Calu3 (cell line): ENCODE measurements at regions not wholly inside any gene's neighbourhood (a gene's known extent, or its start where the extent isn't known, plus 50 kb on each side); places are given as distances from the start of the nearest gene placed in this dataset.
"Not testable (repeated sequence)": the region's sequence is repeated elsewhere in the genome, so short reads cannot be mapped to it uniquely, and the experiment has no call there.

Experiments used
- BruUV-seq: library from RNA; stranded (reverse); fragments of 400-500 nt; replicated peaks from 2 replicates; lab custom pipeline; 2021; lab: Mats Ljungman, UMichigan
- CTCF ChIA-PET: fragments of 300-600 bp; sonication (Branson Sonifier 250); formaldehyde crosslinking; loops from one replicate; lab custom pipeline; 2022; ENCODE audit warnings: antibody characterized with exemption; lab: Charles Lee
- DNase-seq: peaks from one replicate; pipeline ENCODE4 v3.0.0; 2022
- H3K27ac Mint-ChIP-seq: one replicate; pipeline ENCODE4 v1.8.0; 2022; ENCODE audit warnings: mixed read lengths; ENCODE audit not compliant: unreplicated experiment
- H3K27me3 Mint-ChIP-seq: one replicate; pipeline ENCODE4 v1.8.0; 2022; ENCODE audit warnings: mixed read lengths; ENCODE audit not compliant: unreplicated experiment
- H3K36me3 Mint-ChIP-seq: one replicate; pipeline ENCODE4 v1.8.0; 2022; ENCODE audit warnings: mild to moderate bottlenecking, moderate library complexity, mixed read lengths; ENCODE audit not compliant: insufficient read depth, unreplicated experiment
- H3K4me1 Mint-ChIP-seq: one replicate; pipeline ENCODE4 v1.8.0; 2022; ENCODE audit warnings: mild to moderate bottlenecking, low read depth, mixed read lengths; ENCODE audit not compliant: unreplicated experiment
- H3K4me3 Mint-ChIP-seq: one replicate; pipeline ENCODE4 v1.8.0; 2022; ENCODE audit warnings: mild to moderate bottlenecking, low read depth, moderate library complexity, mixed read lengths; ENCODE audit not compliant: unreplicated experiment
- H3K9me3 Mint-ChIP-seq: one replicate; pipeline ENCODE4 v1.8.0; 2022; ENCODE audit warnings: low read depth, mixed read lengths; ENCODE audit not compliant: unreplicated experiment
- CTCF ChIP-seq: fragments of 200-600 bp; IDR thresholded peaks from one replicate; pipeline ENCODE4 v1.8.0; 2022; ENCODE audit warnings: antibody characterized with exemption; ENCODE audit not compliant: unreplicated experiment
- intact Hi-C: fragments of 100-400 bp; cut with micrococcal nuclease; formaldehyde crosslinking; loops from one replicate; pipeline ENCODE4 v1.10.0; 2022; ENCODE audit not compliant: unreplicated experiment

- Mint-ChIP-seq H3K9me3 (peaks cover 3% of the 10 kb centered on the region), H3K36me3 (no peaks in the 10 kb centered on the region), H3K4me1 (no peaks in the 10 kb centered on the region), H3K4me3 (no peak overlapping the region), H3K27me3 (peaks cover 26% of the 10 kb centered on the region), H3K27ac (no peak overlapping the region)
- no peak for DNase-seq
- no peak for TF ChIP-seq CTCF
- CTCF ChIA-PET, result interaction anchor here (0.7 kb wide), 1 partner anchor 662 kb away, joined by 3 read pairs; no protein-coding TSS in a partner anchor
- BruUV-seq, result no TSS peak
- intact Hi-C loops, result no loop called here
Measured at GRCh38 chrX:151042842-151043241, 59.7 kb downstream of the HMGB3 start.

GRCh38 chrX:151066373-151066772 is 83.2 kb downstream of the HMGB3 start:
- H3K27ac Mint-ChIP-seq, CTCF ChIA-PET, H3K27me3 Mint-ChIP-seq, H3K9me3 Mint-ChIP-seq, H3K4me1 Mint-ChIP-seq, BruUV-seq, H3K4me3 Mint-ChIP-seq, intact Hi-C loops, DNase-seq, H3K36me3 Mint-ChIP-seq: not testable (repeated sequence)

- Mint-ChIP-seq H3K27ac (no peak overlapping the region), H3K36me3 (no peaks in the 10 kb centered on the region)
- CTCF ChIA-PET, result no interaction called here
Measured at GRCh38 chrX:151073767-151074166, 90.6 kb downstream of the HMGB3 start.

GRCh38 chrX:151081016-151081415 is 95.4 kb upstream of the GPR50 start:
- Mint-ChIP-seq H3K4me1 (no peaks in the 10 kb centered on the region), H3K36me3 (peaks cover 8% of the 10 kb centered on the region), H3K9me3 (no peaks in the 10 kb centered on the region), H3K27me3 (peaks cover 39% of the 10 kb centered on the region), H3K4me3 (no peak overlapping the region), H3K27ac (no peak overlapping the region)
- DNase-seq, result no peak
- no peak for TF ChIP-seq CTCF
- no TSS peak for BruUV-seq
- CTCF ChIA-PET, result interaction anchor here (2.5 kb wide), 1 partner anchor 309 kb away, joined by 29 read pairs; no protein-coding TSS in a partner anchor
- intact Hi-C loops, result no loop called here

More at GRCh38 chrX:151073767-151074166, 90.6 kb downstream of the HMGB3 start:
- DNase-seq, result no peak
- Mint-ChIP-seq H3K27me3 (no peaks in the 10 kb centered on the region), H3K4me1 (no peaks in the 10 kb centered on the region), H3K4me3 (no peak overlapping the region), H3K9me3 (no peaks in the 10 kb centered on the region)
- no TSS peak for BruUV-seq
- no peak for TF ChIP-seq CTCF
- intact Hi-C loops, result no loop called here

GRCh38 chrX:151082077-151082948 is 94.1 kb upstream of the GPR50 start:
- Mint-ChIP-seq H3K27ac (no peak overlapping the region), H3K27me3 (peaks cover 39% of the 10 kb centered on the region), H3K9me3 (no peaks in the 10 kb centered on the region), H3K36me3 (peaks cover 8% of the 10 kb centered on the region), H3K4me3 (peak overlapping the region; percentile 31), H3K4me1 (no peaks in the 10 kb centered on the region)
- peak; percentile 74 for TF ChIP-seq CTCF
- intact Hi-C loops, result loop anchor here (1.0 kb wide), 1 partner anchor 310 kb away; no protein-coding TSS in a partner anchor
- CTCF ChIA-PET, result interaction anchor here (2.5 kb wide), 1 partner anchor 310 kb away, joined by 29 read pairs; no protein-coding TSS in a partner anchor
- DNase-seq, result peak; percentile 63
- no TSS peak for BruUV-seq
